Keratinocyte (primary cell): ENCODE measurements at regions not wholly inside any gene's neighbourhood (a gene's known extent, or its start where the extent isn't known, plus 50 kb on each side); places are given as distances from the start of the nearest gene placed in this dataset.

Source experiments
- DNase-seq: peaks from one replicate; pipeline ENCODE4 v3.0.0-alpha.2; 2011; ENCODE audit warnings: low read depth, missing footprints, low spot score
- FAIRE-seq: peaks from 2 replicates; lab custom pipeline; 2011; peaks lifted over from hg19 to GRCh38; lab: Jason Lieb, UNC
- H2AFZ ChIP-seq: 2 replicates; pipeline ENCODE4 v1.6.0; 2012; ENCODE audit warnings: low read length, control low read depth, inconsistent platforms; ENCODE audit not compliant: control insufficient read depth
- H3K27ac ChIP-seq: 2 replicates; pipeline ENCODE4 v1.5.1; 2011; ENCODE audit warnings: low read length; ENCODE audit not compliant: control insufficient read depth, insufficient read depth
- H3K27me3 ChIP-seq: 3 replicates; pipeline ENCODE4 v1.6.0; 2011; ENCODE audit warnings: low read length; ENCODE audit not compliant: control insufficient read depth, insufficient read depth; ENCODE audit errors: extremely low read depth
- H3K36me3 ChIP-seq, 2 experiments: 2 replicates in 1 of 2; 3 replicates in 1 of 2; pipeline ENCODE4 v1.5.1; 2011; ENCODE audit warnings: low read length in 2 of 2, mild to moderate bottlenecking in 1 of 2; ENCODE audit not compliant: control insufficient read depth in 2 of 2, insufficient read depth in 2 of 2; ENCODE audit errors: extremely low read depth in 1 of 2
- H3K4me1 ChIP-seq: 3 replicates; pipeline ENCODE4 v1.5.1; 2011; ENCODE audit warnings: low read length; ENCODE audit not compliant: control insufficient read depth, insufficient read depth; ENCODE audit errors: extremely low read depth
- H3K4me2 ChIP-seq: 3 replicates; pipeline ENCODE4 v1.6.0; 2011; ENCODE audit warnings: low read depth, low read length; ENCODE audit not compliant: control insufficient read depth, insufficient read depth; ENCODE audit errors: extremely low read depth
- H3K4me3 ChIP-seq, 3 experiments: fragments of 200-600 bp in 1 of 3; sonication (generic) in 1 of 3; 2 replicates in 2 of 3; 3 replicates in 1 of 3; pipeline ENCODE4 v1.5.1; 2011 to 2016; ENCODE audit warnings: low read length in 3 of 3, mild to moderate bottlenecking in 3 of 3, control low read depth in 2 of 3, inconsistent platforms in 1 of 3, low read depth in 1 of 3, mixed read lengths in 1 of 3, mixed run types in 1 of 3, moderate library complexity in 1 of 3; ENCODE audit not compliant: control insufficient read depth in 2 of 3, insufficient read depth in 2 of 3; ENCODE audit errors: extremely low read depth in 1 of 3
- H3K79me2 ChIP-seq: 2 replicates; pipeline ENCODE4 v1.6.0; 2012; ENCODE audit warnings: low read length; ENCODE audit not compliant: control insufficient read depth, insufficient read depth
- H3K9ac ChIP-seq: 3 replicates; pipeline ENCODE4 v1.6.0; 2011; ENCODE audit warnings: low read length; ENCODE audit not compliant: control insufficient read depth, insufficient read depth; ENCODE audit errors: extremely low read depth
- H3K9me1 ChIP-seq: 3 replicates; pipeline ENCODE4 v1.6.0; 2011; ENCODE audit warnings: low read length; ENCODE audit not compliant: control insufficient read depth, insufficient read depth; ENCODE audit errors: extremely low read depth
- H3K9me3 ChIP-seq: 2 replicates; pipeline ENCODE4 v1.5.1; 2012; ENCODE audit warnings: low read depth, low read length; ENCODE audit not compliant: control insufficient read depth
- H4K20me1 ChIP-seq: 3 replicates; pipeline ENCODE4 v1.6.0; 2011; ENCODE audit warnings: low read length; ENCODE audit not compliant: control insufficient read depth, insufficient read depth; ENCODE audit errors: extremely low read depth
- CTCF ChIP-seq, 3 experiments: IDR thresholded peaks in 1 of 3; conservative IDR thresholded peaks in 1 of 3; optimal IDR thresholded peaks in 1 of 3; 2 replicates in 2 of 3; 3 replicates in 1 of 3; pipeline versions ENCODE3 to v1.5.1; 2011; ENCODE audit warnings: low read length in 3 of 3, mild to moderate bottlenecking in 3 of 3, moderate library complexity in 2 of 3, control low read depth in 1 of 3, inconsistent platforms in 1 of 3; ENCODE audit not compliant: insufficient read depth in 2 of 3; ENCODE audit errors: extremely low read depth in 1 of 3
- EZH2 ChIP-seq: IDR thresholded peaks from one replicate; pipeline ENCODE4 v1.6.1; 2012; ENCODE audit warnings: inconsistent platforms, mild to moderate bottlenecking, low read length, moderate library complexity
- dilution Hi-C: fragments of 300-500 bp; cut with MboI; formaldehyde crosslinking; loops from one replicate; pipeline ENCODE4 v1.7.0; 2020; ENCODE audit warnings: low sequenced_read_pairs; ENCODE audit not compliant: extremely low pct_ligation_motif_present

DNA sequence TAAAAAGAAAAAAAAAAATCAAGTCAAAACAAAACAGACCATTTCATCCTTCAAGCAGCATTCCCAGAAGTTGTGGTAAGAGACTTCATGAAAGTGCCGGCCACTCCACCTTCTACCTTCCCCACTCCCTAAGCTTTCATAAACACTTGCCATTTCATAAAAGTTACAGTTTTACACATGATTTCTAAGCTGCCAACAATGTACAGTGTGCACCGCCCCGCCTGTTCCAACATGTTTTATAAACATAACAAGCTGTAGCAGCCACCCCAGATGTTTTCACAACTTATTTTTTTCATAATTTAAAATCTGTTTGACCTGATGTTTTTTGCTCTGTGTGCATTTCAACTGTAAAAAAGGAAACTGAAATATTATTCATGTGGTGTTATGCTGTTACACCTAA lies 608.1 kb downstream of the TOX3 start:
- H3K79me2 ChIP-seq = no peaks in the 10 kb centered on the region
- peak overlapping the region in 1 of 3 experiments; percentile 24 for H3K4me3 ChIP-seq
- no peaks in the 10 kb centered on the region for H4K20me1 ChIP-seq
- peak overlapping the region; percentile 3 for H3K27ac ChIP-seq
- peak overlapping the region; percentile 41 for H3K4me2 ChIP-seq
- peaks cover 11% of the 10 kb centered on the region for H3K4me1 ChIP-seq
- H2AFZ ChIP-seq = peak overlapping the region; percentile 34
- no peaks in the 10 kb centered on the region for H3K27me3 ChIP-seq
- FAIRE-seq (no peak), DNase-seq (no peak)
- H3K9ac ChIP-seq = no peak overlapping the region
- H3K36me3 ChIP-seq = no peaks in the 10 kb centered on the region
- no peak for TF ChIP-seq CTCF (optimal IDR thresholded peaks at IDR 0.05 in 1 of 3, IDR thresholded peaks at IDR 0.05 in 1 of 3, conservative IDR thresholded peaks at IDR 0.05 in 1 of 3; ENCODE audit: extremely low read depth in 1 of 3, insufficient read depth in 2 of 3, low read length in 3 of 3)
- TF ChIP-seq EZH2 = no peak
- dilution Hi-C loops = no loop called here
- no peaks in the 10 kb centered on the region for H3K9me3 ChIP-seq
- no peaks in the 10 kb centered on the region for H3K9me1 ChIP-seq

DNA sequence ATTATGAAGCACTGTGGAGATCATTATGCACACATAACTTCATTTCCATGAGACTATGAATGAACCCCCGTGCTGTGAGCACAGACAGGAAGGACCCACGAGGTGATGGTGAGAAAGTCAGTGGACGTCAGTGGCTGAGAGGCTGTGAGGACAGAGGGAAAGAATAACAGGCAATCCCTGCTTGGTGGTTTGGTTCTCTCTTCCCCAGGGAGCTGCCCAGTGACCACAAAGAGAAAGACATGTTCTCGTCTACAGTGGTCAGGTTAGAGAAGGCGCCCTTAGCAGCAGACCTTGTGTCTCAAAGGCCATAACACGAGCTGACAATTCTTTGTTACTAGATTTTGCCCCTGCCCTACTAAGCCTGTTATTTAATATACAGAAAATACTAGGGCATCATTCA lies 609.2 kb downstream of the TOX3 start:
- H3K4me2 ChIP-seq = no peak overlapping the region
- TF ChIP-seq CTCF (optimal IDR thresholded peaks at IDR 0.05 in 1 of 3, IDR thresholded peaks at IDR 0.05 in 1 of 3, conservative IDR thresholded peaks at IDR 0.05 in 1 of 3; ENCODE audit: extremely low read depth in 1 of 3, insufficient read depth in 2 of 3, low read length in 3 of 3) = no peak
- TF ChIP-seq EZH2 = no peak
- no peak overlapping the region for H2AFZ ChIP-seq
- H3K27me3 ChIP-seq = no peaks in the 10 kb centered on the region
- H3K9me3 ChIP-seq = no peaks in the 10 kb centered on the region
- H3K9me1 ChIP-seq = no peaks in the 10 kb centered on the region
- H3K36me3 ChIP-seq = no peaks in the 10 kb centered on the region
- no peak overlapping the region for H3K27ac ChIP-seq
- H4K20me1 ChIP-seq = no peaks in the 10 kb centered on the region
- DNase-seq = no peak
- H3K9ac ChIP-seq = no peak overlapping the region
- no peaks in the 10 kb centered on the region for H3K79me2 ChIP-seq
- H3K4me1 ChIP-seq = peaks cover 11% of the 10 kb centered on the region
- FAIRE-seq = no peak
- H3K4me3 ChIP-seq = no peak overlapping the region
- dilution Hi-C loops = no loop called here
